Erythroblast (primary cell): ENCODE measurements at regions not wholly inside any gene's neighbourhood (a gene's known extent, or its start where the extent isn't known, plus 50 kb on each side); places are given as distances from the start of the nearest gene placed in this dataset.

Experiments
- DNase-seq, 2 experiments: peaks; one replicate each; lab custom pipeline; 2025; lab: John Stamatoyannopoulos, UW
- GATA1 ChIP-seq: IDR thresholded peaks from 2 replicates; pipeline ENCODE4 v1.6.1; 2011; ENCODE audit warnings: low read depth, mild to moderate bottlenecking, control low read depth, low read length, moderate library complexity
- POLR2A ChIP-seq: IDR thresholded peaks from 2 replicates; pipeline ENCODE4 v1.6.1; 2011; ENCODE audit warnings: mild to moderate bottlenecking, low read length

DNA sequence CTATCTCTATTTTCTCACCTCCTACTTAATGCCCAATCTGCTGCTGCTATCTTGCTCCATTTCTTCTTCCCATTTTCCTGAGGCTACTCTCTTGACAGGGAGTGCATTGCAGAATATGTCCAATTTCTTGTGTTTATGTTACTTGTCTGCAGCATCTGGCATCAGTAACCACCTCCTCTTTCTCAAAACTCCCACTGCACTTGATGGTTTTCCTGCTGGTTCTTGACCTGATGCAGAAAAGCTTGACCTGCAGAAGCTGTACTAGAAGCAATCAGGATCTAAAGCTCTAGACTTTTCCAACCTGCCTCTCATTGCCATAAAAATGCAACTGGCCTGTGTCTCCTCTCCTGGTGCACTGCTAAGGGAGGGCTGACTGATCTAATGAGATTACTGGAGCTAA, 287.8 kb downstream of the ZEB1 start:
- DNase-seq = no peak
- TF ChIP-seq POLR2A (no peak), GATA1 (no peak)

DNA sequence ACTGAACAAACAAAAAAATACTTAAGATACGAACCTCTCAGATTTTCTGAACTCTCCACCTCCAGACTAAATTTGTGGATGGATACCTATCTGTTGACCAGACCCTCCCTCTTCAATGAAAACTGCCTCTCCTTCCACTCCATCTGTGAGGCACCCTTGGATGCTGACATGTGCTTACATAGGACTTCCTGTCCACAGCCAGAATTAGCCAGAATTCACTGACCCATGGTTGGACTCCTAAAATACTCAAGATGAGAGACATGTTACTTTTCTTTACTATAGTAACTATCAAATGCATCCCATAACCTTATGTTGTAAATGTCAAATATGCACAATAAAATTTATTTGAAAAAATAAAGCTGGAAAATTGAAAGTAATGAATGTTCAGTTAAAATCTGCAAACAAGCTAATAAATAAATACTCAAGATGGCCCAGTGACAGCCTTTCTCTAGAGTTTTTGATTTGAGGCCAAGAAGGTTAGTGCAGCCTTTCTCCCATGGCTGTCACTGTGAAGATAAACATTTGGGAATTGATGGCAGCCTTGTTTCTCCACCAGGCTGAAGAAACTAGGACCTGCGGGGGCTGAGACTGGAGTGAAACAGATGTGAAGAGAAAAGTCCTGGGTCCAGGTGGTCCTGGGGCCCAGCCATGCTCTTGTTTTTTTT, 287.0 kb downstream of the ZEB1 start:
- no peak for DNase-seq
- TF ChIP-seq GATA1 = no peak
- TF ChIP-seq POLR2A = no peak

DNA sequence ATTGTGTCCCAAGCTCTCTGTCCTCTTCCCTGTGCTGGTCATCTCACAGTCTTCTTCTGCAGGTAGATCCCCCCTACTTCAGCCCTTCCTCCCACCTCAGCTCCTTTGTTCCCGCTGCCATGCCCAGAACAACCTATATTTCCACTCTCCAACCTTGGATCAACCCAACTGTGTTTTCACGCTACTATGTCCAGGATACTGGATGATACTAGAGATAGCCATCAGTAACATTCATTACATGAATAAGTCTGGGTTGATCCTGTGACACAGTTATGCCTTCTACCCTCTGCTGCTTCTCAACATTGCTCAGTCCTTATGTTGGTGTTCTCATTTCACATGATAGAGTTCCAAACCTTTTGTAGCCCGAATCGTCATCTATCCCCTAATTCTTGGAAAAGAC, 286.4 kb downstream of the ZEB1 start:
- no peak for DNase-seq

DNA sequence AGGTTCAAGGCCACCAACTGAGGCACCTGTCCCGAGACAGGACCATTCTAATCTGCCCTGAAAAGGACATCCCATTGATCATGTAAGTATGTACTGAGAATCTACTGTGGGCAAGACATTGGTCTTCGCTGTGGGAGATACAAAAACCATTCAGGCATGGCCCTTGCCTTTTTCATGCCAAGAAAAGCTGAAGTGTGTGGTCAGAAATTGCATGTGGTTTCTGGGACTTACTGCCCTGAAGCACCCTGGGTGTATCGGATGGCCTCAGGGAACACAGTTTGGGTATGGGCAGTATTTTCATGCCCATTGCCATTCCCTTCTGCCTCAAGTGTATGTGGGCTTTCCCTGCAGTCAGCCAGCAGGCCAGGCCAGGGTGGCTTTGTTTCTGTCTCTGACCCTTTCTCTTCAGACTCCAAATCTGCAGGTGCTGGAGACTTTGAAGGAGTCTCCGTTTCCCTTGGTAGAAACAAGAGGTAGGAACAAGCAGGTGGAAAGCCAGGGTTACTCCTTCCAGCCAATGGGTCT, 285.7 kb downstream of the ZEB1 start:
- no peak for DNase-seq
- no peak for TF ChIP-seq GATA1
- TF ChIP-seq POLR2A = no peak

More for the DNA sequence above, 286.4 kb downstream of the ZEB1 start:
- TF ChIP-seq POLR2A (no peak), GATA1 (no peak)

DNA sequence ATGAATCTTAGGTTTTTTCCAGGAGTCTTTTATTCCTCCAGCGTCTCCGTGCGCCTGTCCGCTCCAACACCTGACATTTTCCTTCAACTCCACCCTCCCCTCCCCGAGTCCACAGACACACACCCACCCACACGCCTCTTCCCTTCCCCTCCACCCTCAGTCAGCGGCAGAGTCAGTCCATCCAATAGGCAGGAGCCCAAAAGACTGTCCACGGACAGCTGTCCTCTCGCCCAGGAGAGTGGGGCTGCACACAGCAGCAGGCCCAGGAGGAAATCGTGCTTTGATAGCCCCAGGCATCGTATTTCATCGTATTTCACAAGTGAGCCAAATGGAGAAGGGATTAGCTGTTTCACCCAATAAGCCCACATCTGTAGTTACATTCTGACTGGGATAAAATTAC, 285.1 kb downstream of the ZEB1 start:
- TF ChIP-seq GATA1 = no peak
- no peak for TF ChIP-seq POLR2A
- no peak for DNase-seq

DNA sequence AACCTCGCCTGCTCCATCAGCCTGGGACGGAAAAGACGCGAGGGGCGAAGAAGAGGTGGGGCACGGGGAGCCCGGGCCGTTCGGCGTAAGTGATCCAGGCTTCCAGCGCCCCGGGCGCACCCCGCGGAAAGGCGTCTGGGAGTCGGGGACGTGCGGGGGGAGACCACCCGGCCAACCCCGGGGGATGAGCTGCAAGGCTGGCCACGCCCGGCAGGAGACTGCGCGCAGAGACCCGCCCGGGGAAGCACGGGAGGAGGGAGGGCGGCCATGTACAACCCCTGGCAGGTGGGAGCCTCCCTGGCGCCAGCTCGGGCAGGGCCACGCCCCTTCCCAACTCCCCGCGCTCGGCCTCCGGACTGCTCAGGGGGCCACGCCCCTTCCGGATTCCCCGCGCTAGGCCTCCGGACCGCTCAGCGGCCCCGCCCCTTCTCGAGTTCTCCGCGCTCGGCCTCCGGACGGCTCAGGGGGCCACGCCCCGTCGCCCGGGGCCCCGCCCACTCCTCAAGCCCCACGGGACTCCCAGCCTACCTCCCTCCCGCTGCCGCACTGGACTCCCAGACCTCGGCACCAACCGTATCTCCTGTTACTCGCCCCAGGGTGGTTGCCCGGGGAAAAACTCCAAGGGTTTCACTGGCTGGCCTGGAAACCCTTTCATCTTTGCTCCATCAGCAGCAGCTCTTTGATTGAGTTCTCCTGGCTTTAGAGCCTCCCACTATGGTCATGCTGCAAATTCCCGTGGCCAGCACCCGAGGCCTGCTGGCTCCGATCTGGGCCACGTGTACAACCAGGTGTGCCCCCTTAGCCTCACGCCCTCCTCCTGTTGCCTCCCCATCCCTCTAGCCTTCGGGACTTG, 284.4 kb downstream of the ZEB1 start:
- TF ChIP-seq POLR2A (no peak), GATA1 (no peak)
- peak; percentile 86 to 89 for DNase-seq

DNA sequence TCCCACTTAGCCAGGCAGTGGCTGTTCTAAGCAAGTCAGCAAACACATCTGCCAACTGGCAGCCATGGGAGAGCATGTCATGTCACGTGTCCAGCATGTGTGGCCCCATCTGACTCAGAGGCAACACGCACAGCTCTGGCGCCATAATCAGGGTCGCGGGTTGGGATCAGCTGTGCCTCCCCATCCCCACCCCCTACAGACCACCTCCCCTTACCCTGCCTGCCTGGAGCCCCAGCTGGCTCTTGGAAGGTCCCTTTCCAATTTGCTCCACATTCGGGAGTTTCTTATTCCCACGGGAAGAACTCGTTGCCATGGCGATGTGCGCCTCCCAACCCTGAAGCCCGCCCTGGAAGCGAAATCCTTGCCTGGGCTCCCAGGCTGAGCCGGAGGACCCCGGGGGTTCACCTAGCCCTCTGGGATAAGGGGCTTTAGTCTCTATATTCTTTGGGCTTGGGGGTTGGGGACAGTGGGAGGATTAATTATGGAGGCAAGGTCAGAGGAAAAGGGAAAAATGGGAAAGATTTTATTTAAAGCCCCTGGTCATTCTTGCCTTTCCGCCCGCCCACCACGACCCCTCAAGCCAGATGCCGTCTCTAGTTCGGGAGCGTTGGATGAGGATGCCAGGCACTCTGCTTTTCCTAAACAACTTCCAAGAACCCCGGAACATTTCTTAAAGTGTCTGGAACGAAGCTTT, 283.7 kb downstream of the ZEB1 start:
- peak; percentile 13 to 17 for DNase-seq

DNA sequence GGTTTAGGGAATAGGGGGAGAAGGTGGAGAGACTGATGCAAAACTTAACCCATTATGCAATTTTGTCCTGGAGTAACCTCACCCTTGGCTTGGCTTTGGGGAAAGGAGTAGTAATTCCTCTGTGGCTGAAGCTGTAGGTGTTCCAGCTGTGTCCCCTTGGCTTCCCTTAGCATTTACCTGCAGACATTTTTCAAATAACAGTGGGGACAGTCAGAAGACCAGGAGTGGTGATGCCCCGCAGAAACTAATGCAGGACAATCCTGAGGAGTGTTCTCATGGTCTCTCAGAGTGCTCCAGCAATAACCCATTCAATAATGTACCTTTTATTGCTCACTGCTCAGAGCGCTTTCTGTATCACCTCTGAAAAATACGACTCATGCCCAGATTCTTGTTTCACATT, 282.1 kb downstream of the ZEB1 start:
- TF ChIP-seq POLR2A = no peak
- no peak for TF ChIP-seq GATA1
- no peak for DNase-seq

More for the DNA sequence above, 283.7 kb downstream of the ZEB1 start:
- no peak for TF ChIP-seq POLR2A
- no peak for TF ChIP-seq GATA1

DNA sequence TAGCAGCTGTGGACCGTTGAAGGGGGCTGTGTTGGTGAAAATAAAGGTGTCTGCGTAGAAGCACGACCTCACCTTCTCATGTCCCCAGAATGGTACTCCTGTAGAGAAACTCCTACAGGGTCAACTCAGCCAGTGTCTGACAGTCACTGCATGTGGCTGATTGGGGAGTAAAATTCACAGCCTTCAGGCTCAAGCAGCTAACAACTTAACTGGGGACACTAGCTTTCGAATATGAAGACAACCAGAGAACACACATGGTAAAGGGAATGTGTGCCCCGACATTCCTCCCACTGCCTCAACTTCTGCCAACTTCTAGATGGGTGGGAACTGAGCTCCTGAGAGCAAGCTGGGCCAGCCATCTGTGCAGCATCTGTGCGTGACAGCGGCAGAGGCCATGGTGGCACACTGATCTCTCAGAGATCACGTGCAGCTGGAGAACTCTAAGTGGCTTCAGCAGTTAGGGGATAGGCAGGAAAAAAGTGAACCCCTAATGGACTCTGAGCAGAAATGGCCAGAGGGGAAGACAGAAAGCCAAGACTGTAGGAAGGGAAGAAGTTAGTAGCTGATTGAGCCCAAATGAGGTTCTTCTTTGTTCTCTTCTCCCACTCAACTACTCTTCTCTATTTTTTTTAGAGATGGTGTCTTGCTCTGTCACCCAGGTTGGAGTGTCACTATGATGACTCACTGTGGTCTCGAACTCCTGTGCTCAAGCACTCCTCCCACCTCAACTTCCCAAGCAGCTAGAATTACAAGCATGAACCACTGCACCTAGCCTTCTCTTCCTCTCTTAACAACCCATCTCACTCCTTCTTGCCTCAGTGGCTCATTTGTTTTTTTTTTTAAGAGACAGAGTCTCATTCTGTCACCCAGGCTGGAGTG, 280.8 kb downstream of the ZEB1 start:
- TF ChIP-seq GATA1 = no peak
- no peak for TF ChIP-seq POLR2A
- no peak for DNase-seq

DNA sequence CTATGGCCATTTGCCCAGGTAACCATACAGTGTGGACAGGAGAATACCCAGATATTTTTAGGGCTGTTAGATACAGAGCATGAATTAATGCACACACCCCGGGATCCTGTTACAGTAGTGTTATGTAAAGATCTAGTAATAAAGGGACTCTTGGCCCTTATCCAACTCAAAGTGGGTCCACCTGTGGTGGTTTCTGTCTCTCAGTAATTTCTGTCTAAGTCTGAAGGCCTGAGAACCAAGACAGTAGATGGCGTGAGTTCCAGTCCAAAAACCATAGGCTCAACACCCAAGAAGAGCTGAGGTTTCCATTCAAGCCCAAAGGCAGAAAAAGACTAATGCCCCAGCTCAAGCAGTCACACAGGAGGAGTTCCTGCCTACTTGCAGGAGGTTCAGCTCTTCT, 277.7 kb downstream of the ZEB1 start:
- DNase-seq = no peak
- TF ChIP-seq POLR2A (no peak), GATA1 (no peak)

DNA sequence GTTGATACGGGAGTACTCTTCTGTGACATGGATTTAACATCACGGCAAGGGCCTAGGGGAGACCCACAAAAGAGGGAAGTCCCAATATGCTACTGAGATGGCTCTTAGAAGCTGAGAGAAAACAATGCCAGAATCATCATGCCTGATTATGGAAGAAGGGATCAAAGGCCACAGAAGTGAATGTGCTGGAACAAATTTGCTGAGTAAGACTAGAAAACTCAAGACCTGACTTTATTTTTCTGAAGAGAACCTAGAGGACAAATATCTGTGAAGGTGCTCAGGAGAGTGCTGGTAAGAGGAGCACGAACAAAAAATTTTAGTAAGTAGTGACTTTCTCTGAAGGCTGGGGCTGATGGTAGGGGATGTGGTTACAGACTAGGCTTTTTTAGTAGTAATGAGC, 277.0 kb downstream of the ZEB1 start:
- no peak for DNase-seq
- TF ChIP-seq GATA1 (no peak), POLR2A (no peak)

DNA sequence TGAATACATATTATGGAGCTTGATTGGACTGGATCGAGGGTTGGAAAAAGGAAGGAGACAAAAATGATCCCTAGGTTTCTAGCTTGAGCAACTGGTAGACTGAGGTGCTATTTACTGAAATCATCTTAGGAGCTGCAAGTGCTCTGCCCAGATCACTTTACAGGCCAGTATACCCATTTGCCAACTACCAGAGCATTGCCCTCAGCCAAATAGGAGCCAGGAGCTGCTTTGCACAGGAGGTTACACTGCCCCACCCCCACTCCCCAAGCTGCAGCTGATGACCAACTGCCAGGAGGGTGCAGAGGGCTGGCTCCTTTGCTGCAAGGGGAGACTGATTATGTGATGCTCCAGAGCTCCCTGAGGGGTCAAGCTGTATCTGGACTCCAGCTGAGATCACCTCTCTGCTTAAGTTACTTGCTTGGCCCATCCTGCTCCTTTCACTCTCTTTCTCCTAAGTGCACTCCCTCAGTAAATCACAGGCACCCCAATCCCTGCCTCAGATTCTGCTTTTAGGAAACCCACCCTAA, 275.4 kb downstream of the ZEB1 start:
- TF ChIP-seq GATA1 = no peak
- TF ChIP-seq POLR2A = no peak
- no peak for DNase-seq
